ENCODE measurements at regions not wholly inside any gene's neighbourhood (a gene's known extent, or its start where the extent isn't known, plus 50 kb on each side); places are given as distances from the start of the nearest gene placed in this dataset.

GRCh38 chr2:49236316-49236715 is 82.0 kb upstream of the FSHR start:
- no peak for TF ChIP-seq CTCF (IDR thresholded peaks at IDR 0.05; ENCODE audit: insufficient read depth, low read depth, low read length)
- TF ChIP-seq EZH2 (IDR thresholded peaks at IDR 0.05; ENCODE audit: insufficient read depth, low read length), result no peak
